ENCODE measurements at regions not wholly inside any gene's neighbourhood (a gene's known extent, or its start where the extent isn't known, plus 50 kb on each side); places are given as distances from the start of the nearest gene placed in this dataset.

GRCh38 chr12:124726596-124727263 is 136.9 kb downstream of the SCARB1 start:
- DNase-seq, result no peak

GRCh38 chr12:124725597-124726237 is 137.9 kb downstream of the SCARB1 start:
- DNase-seq, result no peak

GRCh38 chr12:124725099-124725498 is 138.6 kb downstream of the SCARB1 start:
- DNase-seq, result no peak

- no peak for DNase-seq
These were observed 140.8 kb downstream of the SCARB1 start for GRCh38 chr12:124722878-124723277.

GRCh38 chr12:124721501-124722162 is 142.0 kb downstream of the SCARB1 start:
- DNase-seq, result no peak

GRCh38 chr12:124720681-124721500 is 142.8 kb downstream of the SCARB1 start:
- DNase-seq, result peak; percentile 72

GRCh38 chr12:124720004-124720680 is 143.5 kb downstream of the SCARB1 start:
- DNase-seq, result peak; percentile 69

GRCh38 chr12:124719231-124719630 is 144.4 kb downstream of the SCARB1 start:
- DNase-seq, result no peak

- DNase-seq, result no peak
These were observed 145.2 kb downstream of the SCARB1 start for GRCh38 chr12:124718458-124718857.

GRCh38 chr12:124718036-124718435 is 145.6 kb downstream of the SCARB1 start:
- DNase-seq, result no peak

- DNase-seq, result no peak
These were observed 146.3 kb downstream of the SCARB1 start for GRCh38 chr12:124717318-124717717.

- no peak for DNase-seq
These were observed 147.2 kb downstream of the SCARB1 start for GRCh38 chr12:124716208-124717130.

- DNase-seq, result peak; percentile 46
These were observed 147.9 kb upstream of the NCOR2 start for GRCh38 chr12:124715121-124715990.

GRCh38 chr12:124713436-124714082 is 146.1 kb upstream of the NCOR2 start:
- DNase-seq, result peak; percentile 71

GRCh38 chr12:124713041-124713435 is 145.6 kb upstream of the NCOR2 start:
- DNase-seq, result no peak

GRCh38 chr12:124711344-124711743 is 143.9 kb upstream of the NCOR2 start:
- DNase-seq, result no peak

- peak; percentile 82 for DNase-seq
These were observed 142.6 kb upstream of the NCOR2 start for GRCh38 chr12:124709722-124710687.

GRCh38 chr12:124707316-124707715 is 139.9 kb upstream of the NCOR2 start:
- no peak for DNase-seq

GRCh38 chr12:124706363-124706762 is 139.0 kb upstream of the NCOR2 start:
- DNase-seq, result no peak
